ENCODE measurements at regions not wholly inside any gene's neighbourhood (a gene's known extent, or its start where the extent isn't known, plus 50 kb on each side); places are given as distances from the start of the nearest gene placed in this dataset.

DNA sequence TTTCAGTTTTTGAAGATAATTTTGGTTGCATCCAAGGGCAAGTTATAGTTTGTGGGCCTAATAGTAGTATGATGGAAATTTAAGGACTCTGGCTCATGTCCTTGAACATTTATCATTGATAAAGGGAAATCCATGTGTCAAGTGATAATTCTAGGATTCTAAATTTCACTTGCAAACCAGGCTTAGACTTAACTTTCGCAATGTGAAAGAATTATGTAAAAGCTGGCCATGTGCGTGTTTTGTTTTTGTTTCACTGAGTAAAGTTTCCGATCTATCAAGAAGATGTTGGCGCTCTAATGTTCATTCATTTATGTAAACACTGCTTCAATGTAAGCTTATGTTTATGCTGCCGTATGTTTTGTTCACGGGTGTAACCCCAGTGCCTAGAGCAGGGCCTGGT, 302.0 kb downstream of the SOX4 start:
- no peak for DNase-seq

DNA sequence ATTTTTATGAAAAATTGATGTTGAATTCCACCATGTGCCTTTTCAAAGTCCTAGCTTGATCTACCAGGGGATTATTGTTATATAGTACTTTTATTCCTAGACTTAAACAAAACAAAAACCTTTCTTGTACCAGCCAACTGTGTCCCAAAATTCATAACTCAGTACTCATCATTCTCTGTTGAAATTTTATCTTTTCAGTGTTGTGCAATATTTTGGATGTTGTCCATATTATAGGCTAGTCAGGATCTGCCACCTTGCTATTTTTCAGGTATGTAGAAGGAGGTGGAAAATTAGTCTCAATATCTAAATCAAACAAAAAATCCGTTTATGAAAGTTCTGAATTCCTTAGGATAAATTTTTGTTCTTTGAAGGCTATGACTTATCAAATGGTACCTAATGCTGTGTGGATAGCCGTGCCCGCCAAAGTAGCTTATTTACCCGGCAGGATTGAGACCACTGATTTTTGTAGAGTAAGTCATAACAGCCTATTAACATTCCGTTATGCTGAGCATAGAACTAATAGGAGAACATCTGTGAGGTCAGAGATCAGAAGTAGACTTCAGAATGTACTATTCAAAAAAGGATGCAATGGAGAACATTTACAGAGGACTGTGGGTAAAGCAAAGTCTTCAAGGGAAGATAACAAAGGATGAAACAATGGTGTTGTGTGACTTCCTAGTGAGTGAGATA, 304.7 kb downstream of the SOX4 start:
- no peak for DNase-seq

DNA sequence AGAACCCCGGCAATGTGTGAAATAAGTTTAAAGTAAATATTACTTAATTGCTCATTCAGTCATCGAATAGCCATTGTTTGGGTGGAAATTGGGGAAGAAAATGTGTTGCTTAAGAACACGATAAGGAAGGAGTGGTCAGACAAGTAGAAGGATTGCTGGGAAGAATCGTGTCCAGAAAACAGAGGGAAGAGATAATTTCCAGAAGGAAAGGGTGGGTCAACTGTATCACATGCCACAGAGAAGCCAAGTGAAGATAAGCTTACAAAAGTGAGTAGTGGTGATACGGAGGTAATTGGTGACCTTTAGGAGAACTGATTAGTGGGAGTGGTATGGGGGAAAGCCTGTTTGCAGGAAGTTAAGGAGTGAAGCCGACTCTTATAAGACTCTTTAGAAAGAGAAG, 306.2 kb downstream of the SOX4 start:
- DNase-seq, result no peak

DNA sequence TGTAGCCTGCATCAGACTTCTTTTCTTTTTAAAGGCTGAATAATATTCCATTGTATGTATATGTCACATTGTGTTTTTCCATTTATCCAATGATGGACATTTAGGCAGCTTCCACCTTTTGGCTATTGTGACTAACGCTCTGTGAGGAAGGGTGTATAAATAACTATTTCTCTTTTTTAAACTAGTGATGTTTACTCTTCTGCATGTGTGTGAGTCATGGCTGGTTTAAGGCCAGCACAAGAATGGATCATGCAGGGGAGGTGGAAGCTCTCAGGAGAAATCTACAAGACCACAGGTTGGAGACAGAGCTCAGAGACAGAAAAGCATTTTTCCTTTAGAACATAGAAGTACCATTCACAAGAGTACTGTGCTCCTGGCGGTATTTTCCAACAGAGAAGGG, 307.2 kb downstream of the SOX4 start:
- no peak for DNase-seq

DNA sequence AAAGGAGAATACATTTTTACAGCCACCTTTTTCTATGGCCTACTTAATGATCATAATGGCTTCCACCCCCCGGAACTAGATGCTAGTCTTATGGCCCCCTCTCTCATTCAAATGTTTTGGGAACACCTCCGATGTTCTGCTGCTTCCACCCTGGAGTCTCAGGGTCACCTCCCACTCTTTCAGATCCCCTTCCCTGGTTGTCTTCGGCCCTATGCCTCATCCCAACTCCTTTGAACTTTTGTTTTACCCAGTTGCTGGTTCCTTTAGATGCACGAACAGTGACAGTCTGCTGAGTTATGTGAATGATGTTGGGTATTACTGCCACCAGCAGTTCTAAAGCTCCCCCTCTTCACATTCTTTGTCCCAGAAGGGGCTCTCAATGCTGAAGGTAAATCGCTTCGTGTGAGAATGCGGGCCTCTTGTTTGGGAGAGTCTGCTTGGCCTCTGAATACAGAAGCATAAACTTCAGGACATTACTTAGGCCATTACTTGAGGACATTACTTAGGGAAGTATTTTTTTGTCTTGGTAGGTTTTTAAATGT, 309.1 kb downstream of the SOX4 start:
- DNase-seq, result no peak

DNA sequence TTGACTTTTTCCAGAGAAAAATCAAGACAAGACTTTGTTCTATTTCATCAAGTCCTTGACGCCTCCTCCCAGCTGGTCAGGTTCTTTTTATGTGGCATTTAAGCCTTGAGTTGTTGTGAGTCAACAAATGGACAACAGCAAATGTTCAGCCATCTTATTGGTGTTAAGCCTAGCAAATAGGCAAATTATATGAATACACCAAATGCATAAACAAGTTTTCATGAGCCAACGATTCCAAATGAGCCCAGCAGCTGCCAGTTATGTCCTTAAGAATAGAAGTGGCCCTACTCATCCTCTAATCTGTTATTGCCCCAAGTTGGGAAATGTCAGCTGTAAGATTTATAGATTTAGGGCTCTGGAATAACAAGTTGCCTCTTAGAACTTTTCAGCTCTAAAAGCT, 312.0 kb downstream of the SOX4 start:
- no peak for DNase-seq

DNA sequence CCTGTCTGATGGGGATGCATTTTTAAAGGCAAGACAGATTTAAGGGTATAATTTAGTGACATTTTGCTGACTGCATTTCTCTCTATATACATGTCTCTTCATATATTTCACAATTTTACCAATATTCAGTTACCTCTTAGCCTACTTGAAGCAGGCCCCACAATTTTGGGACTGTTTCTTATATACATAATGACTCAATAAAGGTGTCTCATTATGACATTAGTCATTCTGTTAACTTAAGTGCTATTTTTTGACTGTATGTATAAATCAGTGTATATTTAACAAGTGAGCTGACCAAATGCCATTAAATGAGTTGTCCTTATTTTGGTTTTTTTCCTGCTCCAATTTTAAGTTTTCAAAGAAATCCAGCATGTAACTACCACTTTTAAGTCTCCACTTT, 313.3 kb downstream of the SOX4 start:
- DNase-seq, result no peak

DNA sequence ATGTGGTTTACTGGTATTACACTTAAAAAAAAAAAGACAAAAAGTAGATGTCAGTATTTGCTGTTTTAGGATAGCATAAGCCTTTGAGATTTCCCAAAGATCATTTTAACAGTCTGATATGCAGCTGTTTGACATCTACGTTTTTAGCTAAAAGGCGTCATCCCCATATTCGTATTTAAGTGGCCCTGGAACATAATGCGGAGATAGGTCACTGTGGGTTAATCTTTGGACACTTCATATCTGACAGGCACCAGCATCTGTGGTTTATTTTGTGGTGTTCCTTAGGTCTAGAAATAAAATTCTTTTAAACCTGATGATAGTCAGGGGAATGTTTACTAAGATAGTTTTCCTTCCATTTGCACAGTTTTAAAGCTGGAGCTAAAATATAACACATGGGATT, 313.7 kb downstream of the SOX4 start:
- DNase-seq, result no peak

DNA sequence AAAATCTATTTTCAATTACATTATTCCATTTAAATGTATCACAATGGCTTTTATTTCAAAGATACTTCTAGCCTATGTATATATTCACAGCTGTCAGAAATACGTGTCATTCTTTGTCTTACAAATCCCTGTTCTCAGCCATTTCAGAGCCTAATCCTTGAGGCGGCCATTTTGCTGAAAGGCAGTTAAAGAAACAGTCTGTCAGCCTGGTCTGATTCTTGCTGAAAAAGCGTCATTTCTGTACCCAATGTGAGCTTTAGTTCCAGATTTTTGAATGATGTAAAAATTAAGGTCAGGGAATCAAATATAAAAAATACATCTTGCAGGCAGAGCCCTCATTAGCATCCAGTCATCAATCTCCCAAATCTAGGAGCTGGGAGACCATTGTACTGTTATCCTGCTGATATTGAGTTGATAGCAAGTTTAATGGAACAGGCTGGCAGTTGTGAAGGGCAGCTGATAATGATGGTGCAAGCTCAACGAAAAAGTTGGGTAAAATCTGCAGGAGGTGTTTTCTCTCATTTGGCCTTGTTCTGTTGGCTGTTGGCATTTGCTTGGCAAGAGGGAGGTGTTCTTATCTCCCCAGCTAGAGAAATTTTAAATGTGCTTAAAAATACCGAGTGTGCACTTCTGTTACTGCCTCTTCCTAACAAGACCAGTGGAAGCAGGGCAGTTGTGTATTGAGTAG, 314.8 kb downstream of the SOX4 start:
- no peak for DNase-seq

DNA sequence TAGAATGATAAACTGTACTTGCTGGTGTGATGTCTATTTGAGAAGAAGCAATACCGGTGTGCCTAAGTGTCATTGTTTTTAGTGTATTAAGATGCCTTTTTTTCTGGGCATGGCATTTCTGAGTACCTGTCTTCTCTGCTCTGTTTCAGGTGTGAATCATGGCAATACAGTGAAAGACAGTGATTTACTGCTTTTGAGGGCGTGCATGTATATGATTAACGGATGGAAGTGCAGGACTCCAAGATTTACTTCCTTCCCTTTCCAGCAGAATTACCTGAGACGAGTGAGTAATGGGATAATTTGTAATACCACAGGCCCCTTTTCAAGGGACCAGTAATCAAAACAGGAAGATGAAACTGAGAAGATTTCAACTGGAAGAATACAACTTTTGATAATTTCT, 315.8 kb downstream of the SOX4 start:
- no peak for DNase-seq

DNA sequence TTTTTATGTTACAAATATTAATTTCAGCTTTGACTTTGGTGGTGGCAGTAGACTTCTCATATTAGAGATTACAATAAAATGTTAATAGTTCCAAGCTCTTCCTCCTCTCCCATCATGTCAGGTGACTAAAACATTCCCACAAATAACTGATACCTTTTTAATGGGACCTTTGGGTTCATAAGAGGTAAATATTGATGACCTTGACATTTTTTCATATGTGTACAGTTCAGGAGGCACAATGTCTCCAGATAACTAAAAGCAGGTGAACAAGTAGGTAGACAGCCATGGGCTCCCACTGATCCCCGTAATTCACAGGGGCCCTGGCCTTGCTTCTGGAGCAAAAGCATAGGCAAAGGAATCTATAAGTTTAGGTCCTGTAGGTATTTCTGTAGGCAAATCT, 317.7 kb downstream of the SOX4 start:
- DNase-seq, result no peak

DNA sequence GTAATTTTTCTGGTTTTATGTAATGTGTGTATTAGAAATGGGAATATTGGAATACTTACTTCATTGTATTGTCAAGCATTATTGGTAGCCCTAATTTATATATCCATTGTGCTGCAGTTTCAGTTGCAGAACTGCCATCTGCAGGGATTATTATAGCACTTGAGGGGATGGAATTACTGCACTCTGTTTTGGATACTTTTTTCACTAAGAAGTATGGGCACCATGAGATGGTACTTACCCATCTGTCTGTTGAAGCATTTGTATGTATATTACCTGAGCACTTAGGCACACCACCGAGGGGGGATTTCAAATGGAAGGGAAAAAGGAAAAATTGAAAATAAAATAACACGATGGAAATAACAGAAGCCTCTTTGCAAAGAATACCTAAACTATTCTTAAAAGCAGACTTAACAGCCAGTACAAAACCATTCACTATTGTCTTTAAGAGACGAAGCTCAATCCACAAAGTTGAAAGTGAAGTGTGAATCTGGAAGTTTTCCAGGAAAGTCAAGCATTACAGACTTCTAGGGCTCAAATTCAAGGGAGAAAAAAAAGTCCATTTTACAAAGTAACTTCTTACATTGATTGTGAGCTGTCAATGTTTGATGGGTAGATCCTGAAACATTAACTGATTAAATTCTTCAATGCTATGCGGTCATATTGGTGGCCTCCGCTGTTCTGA, 318.7 kb downstream of the SOX4 start:
- no peak for DNase-seq

DNA sequence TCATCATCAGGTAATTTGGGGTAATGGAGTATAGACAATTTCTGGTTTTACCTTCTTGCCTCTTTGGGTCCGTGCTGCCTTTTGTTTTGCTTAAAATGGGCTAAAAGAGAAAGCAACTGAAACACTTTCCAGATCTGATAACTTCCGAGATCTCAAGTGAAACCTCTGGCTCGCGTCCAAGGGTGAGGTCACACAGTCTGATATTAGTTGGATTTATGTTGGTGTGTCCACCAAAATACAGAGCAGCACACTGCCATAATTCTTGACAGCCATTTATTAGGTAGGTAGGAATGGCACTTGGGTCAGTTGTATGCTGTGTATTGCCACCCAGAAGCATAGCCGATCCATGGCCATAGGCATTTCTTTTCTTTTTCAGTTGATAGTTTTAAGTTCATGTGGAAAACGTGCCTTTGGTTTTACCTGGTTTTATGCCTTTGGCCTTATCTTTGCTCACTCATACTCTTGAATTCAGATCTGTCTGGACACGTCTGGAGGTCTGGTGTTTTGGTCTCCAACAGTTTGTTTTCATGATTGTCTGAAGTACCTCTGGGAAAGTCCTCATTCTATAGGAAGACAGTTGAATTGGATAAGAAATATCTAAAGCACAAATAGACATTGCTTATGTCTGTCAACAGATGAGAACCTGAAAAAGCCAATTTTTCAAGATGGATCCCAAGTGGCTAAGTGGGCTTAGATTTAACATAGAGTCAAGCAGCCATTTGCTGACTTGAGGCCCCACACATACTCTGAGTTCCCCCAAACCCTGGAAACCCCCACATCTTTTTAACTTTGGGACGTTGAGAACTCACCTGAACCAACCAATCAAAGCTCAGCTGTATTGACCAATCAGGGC, 320.8 kb downstream of the SOX4 start:
- peak; percentile 4 for DNase-seq

DNA sequence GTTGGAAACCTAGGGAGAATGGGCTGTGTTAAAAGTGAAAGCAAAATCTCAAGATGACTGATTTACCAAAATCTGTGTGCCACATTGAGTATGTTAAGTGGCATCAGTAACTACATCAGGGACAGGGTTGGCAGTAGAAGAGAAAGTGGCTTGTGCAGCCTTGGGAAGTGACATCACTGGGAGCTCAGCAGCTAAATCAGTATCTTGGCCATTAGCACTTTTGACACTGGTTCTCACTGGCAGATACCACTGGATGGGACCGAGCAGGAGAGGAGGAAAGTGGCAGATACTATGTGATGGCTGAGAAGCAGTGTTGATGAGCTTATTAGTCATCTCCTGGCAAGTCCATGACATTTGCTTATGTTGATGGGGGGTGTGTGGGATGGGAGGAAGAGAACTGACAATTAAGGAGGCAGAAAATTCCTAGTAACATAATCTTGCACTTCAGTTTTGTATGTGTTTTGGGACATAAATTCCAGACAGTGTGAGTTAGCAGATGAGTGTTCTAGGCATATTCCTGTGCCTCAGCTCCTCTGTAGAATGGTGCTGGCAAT, 322.2 kb downstream of the SOX4 start:
- no peak for DNase-seq

DNA sequence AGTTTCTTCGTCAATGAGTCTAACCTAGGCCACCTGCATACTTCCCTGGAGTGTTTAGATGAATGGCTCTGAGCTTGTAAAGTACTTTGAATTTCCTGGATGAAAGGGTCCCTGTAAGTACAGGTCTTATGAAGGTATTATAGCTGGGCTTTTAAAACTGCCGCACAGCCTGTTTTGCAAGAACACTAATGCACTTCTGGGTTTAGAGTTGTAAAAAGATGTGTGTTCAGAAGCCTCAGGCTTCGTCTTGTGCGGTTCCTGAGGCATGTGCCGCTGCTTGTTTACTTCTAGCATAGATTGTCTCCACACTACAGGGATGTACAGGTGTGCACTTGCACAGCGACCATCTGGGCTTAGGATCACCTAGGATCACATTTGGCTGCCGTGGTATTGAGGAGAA, 324.5 kb downstream of the SOX4 start:
- DNase-seq, result no peak

DNA sequence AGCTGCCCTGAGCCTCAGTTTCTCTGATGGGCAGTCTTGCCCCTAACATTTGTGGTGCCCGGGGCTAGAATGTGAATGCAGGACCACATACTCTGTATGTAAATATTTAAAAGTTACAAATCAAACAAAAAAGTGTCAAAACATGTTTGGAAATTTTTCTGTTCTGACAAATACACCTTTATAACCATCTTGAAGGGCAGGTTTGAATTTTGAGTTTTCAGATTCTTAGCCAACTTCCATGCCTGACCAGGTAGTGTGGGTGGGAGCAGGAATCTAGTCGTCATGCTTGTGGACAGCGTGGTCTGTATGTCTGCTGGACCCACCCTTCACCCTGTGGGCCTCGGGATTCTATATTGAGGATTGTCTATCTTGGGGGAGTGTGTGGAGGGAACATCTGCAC, 325.1 kb downstream of the SOX4 start:
- DNase-seq, result no peak

DNA sequence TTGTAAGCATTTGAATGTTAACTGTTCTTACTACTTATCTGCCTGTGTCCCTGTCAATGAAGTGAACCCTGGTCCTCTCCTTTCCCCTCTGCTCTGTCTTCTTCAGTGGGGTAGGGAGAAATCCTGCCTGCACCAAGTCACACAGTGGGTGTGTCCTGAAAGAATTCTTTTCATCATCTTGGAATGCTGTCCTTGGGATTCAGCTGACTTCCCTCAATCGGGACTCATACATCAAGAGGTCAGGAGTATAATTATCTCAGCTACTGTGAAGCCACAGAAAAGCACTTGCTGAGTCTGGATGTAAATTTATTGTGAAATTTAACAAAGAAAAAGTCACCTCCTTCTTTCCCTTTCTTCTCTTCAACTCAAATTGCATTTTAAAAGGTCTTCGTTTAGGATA, 328.5 kb downstream of the SOX4 start:
- DNase-seq, result no peak

DNA sequence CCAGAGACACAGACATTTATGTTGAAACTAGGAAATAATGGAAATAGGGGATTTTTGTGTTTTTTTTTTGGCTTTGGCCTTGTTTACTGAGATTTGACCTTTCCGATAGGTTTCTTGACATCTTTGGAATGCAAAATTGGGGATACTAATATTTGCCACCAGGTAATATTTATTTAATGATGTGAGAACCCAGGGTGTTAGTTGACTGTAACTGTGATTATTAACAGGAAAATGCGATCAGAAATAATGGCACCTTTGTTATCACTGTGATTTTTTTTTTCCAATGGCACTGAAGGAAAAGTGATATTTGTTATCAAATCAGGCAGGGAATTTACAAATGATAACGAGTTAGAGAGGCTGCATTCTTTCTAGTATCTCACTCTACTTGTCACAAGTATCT, 330.5 kb downstream of the SOX4 start:
- DNase-seq, result no peak

DNA sequence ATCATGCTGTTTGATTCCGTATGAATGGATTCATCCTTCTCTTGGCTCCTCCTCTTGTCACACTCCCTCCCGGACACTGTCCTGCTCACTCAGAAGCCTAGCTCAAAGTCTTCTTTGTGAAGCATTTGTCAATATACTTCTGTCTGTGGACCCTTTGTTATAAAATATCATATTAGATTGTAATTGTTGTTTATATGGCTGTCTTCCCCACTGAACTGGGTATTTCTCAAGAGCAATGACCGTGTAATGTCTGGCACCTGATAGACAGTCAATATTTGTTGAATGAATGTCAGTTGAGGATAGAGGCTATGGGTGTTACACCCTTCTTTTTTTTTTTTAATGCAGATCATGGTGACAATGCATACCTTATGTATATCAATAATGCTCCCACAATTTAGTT, 335.3 kb downstream of the SOX4 start:
- no peak for DNase-seq

DNA sequence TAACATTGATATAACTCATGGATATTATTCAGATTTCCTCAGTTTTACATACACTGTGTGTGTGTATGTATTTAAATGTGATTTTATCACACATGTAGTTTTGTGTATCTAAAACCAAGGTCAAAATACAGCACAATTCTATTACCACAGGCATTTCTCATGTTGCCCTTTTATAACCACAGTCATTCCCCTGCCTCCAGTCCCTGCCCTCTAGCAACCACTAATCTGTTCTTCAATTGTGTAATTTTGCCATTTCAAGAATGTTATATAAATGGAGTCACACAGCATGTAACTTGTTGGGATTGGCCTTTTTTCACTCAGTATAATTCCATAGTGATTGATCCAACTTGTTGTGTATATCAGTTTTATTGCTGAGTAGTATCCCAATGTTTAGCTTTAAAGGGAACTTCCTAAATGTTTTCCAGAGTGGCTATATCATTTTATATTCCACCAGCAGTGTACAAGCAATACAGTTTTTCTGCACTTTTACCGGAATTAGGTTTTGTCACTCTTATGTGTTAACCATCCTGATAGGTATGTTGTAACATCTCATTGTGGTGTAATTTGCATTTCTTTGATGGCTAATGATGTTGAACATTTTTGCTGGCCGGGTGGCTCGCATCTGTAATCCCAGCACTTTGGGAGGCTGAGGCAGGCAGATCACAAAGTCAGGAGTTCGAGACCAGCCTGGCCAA, 338.2 kb downstream of the SOX4 start:
- no peak for DNase-seq

DNA sequence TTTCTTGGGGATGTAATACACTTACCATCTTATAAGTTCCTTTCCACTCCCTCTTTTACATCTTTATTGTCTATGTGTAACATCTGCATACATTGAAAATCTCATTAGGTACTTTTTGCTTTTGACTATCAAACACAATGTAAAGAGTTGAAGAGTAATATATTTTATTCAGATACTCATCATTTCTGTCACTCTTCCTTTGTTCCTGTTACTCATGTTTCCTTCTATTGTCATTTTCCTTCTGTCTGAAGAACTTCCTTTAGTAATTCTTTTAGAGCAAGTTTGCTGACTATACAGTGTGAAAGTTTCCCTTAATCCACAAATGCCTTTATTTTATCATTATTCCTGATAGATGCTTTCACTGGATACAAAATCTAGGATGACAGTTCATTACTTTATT, 339.8 kb downstream of the SOX4 start:
- no peak for DNase-seq

DNA sequence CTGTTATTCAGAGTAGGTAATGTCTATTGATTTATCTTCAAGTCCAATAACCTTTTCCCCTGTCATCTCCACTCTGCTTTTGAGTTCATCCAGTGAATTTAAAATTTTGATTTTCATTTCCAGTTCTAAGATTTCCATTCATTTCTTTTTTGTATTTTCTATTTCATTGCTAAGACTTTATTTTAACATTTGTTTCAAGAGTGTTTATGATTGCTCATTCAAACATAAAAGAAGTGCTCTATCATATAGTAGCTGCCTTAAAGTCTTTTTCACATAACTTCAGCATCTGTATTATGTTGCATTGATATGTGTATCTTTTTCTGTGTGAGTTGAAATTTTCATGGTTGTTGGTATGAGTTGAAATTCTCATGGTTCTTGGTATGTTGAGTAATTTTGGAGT, 341.6 kb downstream of the SOX4 start:
- DNase-seq, result no peak

Measured in CD4-positive, alpha-beta T cell treated with Interleukin-10 for 1 hour (primary cell).